AG04450 (cell line): ENCODE measurements at regions not wholly inside any gene's neighbourhood (a gene's known extent, or its start where the extent isn't known, plus 50 kb on each side); places are given as distances from the start of the nearest gene placed in this dataset.
A peak's percentile ranks its signal among the peaks of the same experiment; 100 is the strongest.
"Not testable (repeated sequence)": the region's sequence is repeated elsewhere in the genome, so short reads cannot be mapped to it uniquely, and the experiment has no call there.

Source experiments
- CTCF ChIA-PET: fragments of 300-600, 350-600 bp; formaldehyde crosslinking; extraction: SDS; loops from one replicate; lab custom pipeline; 2022; ENCODE audit warnings: antibody characterized with exemption, inconsistent platforms; lab: Charles Lee
- POLR2A ChIA-PET: fragments of 350-600 bp; formaldehyde crosslinking; extraction: SDS; loops from one replicate; lab custom pipeline; 2021; ENCODE audit warnings: antibody characterized with exemption, inconsistent platforms; lab: Yijun Ruan, JAX
- DNase-seq: peaks from one replicate; pipeline ENCODE4 v3.0.0-alpha.2; 2011; ENCODE audit warnings: low read depth, low spot score
- H3K27ac ChIP-seq: one replicate; pipeline ENCODE4 v1.5.1; 2012; ENCODE audit warnings: low read depth, low read length, control low read depth
- H3K27me3 ChIP-seq: one replicate; pipeline ENCODE4 v1.6.0; 2012; ENCODE audit warnings: low read length; ENCODE audit not compliant: control insufficient read depth, insufficient read depth
- H3K4me3 ChIP-seq: 2 replicates; pipeline ENCODE4 v1.5.1; 2011; ENCODE audit warnings: mild to moderate bottlenecking, low read depth, low read length, control low read depth
- H3K9me3 ChIP-seq: 2 replicates; pipeline ENCODE4 v1.5.1; 2012; ENCODE audit warnings: low read length; ENCODE audit not compliant: control insufficient read depth, insufficient read depth
- CTCF ChIP-seq: IDR thresholded peaks from 2 replicates; pipeline ENCODE4 v1.5.1; 2011; ENCODE audit warnings: low read depth, low read length, control low read depth, inconsistent platforms

- POLR2A ChIA-PET, DNase-seq, H3K27ac ChIP-seq, H3K4me3 ChIP-seq, H3K27me3 ChIP-seq, H3K9me3 ChIP-seq: not testable (repeated sequence)
- CTCF ChIA-PET = interaction anchor here (0.6 to 2.8 kb wide), 4 partner anchors 134 to 733 kb away, joined by 3 to 12 read pairs (median 7); no protein-coding TSS in a partner anchor
Observed at GRCh38 chr3:75427906-75428305, 236.2 kb upstream of the FRG2C start.

DNA sequence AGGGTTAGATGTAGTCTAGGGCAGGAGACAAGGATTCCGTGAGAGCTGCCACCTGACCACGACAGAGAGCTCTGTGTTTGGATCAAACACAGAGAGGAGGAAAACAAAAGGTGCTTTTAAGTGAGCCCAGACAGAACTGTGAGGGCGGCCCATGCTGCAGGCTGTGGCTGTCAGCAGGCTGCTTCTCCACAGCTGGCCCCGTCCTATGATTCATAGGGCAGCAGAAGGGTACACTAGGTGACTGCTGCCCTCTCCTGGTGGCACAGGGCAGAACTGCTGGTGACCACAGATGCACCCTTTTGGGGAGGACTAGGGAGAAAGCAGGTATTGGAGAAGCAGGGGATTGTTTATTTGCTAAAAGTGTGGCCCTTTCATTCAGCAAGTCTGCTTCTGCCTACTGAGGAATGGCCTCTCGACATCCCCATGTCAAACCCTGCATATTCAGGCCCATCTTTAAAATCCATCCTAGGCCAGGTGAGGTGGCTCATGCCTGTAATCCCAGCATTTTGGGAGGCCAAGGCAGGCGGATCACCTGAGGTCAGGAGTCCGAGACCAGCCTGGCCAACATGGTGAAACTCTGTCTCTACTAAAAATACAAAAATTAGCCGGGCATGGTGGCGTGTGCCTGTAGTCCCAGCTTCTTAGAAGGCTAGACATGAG lies 234.4 kb upstream of the FRG2C start:
- H3K27ac ChIP-seq, H3K9me3 ChIP-seq, H3K4me3 ChIP-seq, H3K27me3 ChIP-seq, POLR2A ChIA-PET, DNase-seq: not testable (repeated sequence)
- TF ChIP-seq CTCF = peak; percentile 73
- CTCF ChIA-PET = interaction anchor here (1.1 to 2.8 kb wide), 4 partner anchors 133 to 237 kb away, joined by 4 to 18 read pairs (median 12); no protein-coding TSS in a partner anchor

DNA sequence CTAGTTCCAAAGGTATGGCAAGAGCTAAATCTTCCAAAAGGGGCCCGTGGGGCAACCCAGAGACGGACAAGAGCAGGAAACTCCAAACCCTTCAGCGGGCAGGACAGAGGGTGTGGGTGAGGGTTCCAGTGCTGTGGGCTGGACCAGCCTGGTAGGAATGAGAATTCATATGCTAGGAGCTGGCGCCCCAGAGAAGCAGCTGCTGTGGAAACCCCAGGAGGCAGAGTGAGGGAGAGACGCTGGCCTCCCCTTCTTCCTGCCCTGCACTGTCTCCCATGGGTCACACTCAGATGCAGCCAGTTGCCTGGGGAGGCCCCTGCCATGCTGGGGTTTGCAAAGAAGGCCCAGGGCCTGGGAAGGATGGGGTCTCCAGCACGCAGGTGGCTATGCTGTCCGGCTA lies 233.7 kb upstream of the FRG2C start:
- DNase-seq, H3K27me3 ChIP-seq, H3K27ac ChIP-seq, H3K4me3 ChIP-seq, H3K9me3 ChIP-seq, POLR2A ChIA-PET: not testable (repeated sequence)
- CTCF ChIA-PET = interaction anchor here (2.2 to 2.8 kb wide), 3 partner anchors 137 to 238 kb away, joined by 11 to 18 read pairs (median 12); no protein-coding TSS in a partner anchor

DNA sequence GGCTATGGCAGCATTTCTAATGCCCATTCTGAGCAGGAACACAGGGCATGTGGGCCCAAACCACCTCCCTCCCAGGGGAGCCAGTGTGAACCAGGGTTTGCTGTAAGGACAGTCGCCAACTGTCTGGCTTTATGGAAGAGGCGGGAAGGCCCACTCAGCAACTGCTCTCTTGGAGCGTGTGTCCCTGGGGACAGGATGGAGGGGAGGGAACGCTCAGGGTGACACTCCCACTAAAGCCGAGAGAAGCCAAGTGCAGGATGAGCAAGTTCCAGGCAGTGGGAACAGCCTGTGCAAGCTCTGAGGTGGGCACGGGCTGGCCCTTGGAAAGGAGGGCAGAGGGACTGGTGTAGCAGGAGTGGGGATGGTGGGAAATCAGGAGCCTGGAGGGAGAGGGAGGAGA lies 233.0 kb upstream of the FRG2C start:
- POLR2A ChIA-PET, H3K27ac ChIP-seq, H3K27me3 ChIP-seq, H3K4me3 ChIP-seq, H3K9me3 ChIP-seq, DNase-seq: not testable (repeated sequence)
- CTCF ChIA-PET = interaction anchor here (1.0 to 2.2 kb wide), 3 partner anchors 137 to 239 kb away, joined by 4 to 18 read pairs (median 6); no protein-coding TSS in a partner anchor

DNA sequence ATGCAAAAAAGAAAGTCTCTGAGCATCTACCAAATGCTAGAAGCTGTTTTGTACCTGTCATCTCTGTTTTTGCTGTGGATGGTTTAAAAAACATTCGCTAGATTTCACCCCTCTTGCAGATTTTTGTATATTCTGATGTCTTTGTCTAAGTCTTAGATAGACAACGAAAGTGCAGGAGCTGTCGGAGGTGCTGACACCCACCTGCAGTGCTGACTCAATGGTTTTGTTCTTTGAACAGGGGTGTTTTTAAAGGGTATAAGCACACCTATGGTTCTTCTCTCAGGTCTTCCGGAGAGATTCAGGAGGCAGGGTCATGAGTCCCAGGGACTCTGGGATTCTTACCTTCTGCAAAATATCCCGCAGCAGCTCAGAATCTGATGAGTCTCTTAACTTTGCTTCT lies 231.7 kb upstream of the FRG2C start:
- H3K9me3 ChIP-seq, DNase-seq, H3K27me3 ChIP-seq, H3K4me3 ChIP-seq, H3K27ac ChIP-seq: not testable (repeated sequence)
- ChIA-PET POLR2A (interaction anchor here (1.2 kb wide), 1 partner anchor 99 kb away, joined by 3 read pairs; no protein-coding TSS in a partner anchor), CTCF (interaction anchor here (0.5 to 1.3 kb wide), 2 partner anchors 241 to 520 kb away, joined by 3 to 6 read pairs; no protein-coding TSS in a partner anchor)

GRCh38 chr3:75432885-75433284 lies 231.2 kb upstream of the FRG2C start:
- CTCF ChIA-PET = interaction anchor here (0.7 kb wide), 1 partner anchor 9 kb away, joined by 3 read pairs; no protein-coding TSS in a partner anchor
- DNase-seq, H3K4me3 ChIP-seq, H3K9me3 ChIP-seq, H3K27me3 ChIP-seq: not testable (repeated sequence)
- POLR2A ChIA-PET = interaction anchor here (1.2 kb wide), 1 partner anchor 100 kb away, joined by 3 read pairs; no protein-coding TSS in a partner anchor
- H3K27ac ChIP-seq = peak overlapping the region; percentile 68

DNA sequence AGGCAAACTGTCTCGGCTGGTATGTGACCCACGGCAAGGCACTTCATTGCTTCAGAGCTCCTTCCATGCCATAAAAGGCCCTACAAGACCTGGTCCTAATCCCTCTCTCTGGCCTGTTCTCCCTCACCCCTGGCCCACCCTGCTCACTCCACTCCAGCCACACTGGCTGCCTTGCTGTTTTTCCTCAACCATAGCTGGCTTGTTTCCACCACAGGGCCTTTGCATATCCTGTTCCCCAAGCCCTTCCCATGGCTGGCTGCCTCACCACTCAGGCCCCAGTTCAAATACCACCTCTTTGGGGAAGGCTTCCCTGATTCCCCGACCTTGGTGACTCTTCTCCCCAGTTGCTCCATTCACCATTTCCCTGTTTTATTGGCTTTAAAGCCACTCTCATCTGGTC lies 230.8 kb upstream of the FRG2C start:
- POLR2A ChIA-PET = interaction anchor here (1.2 kb wide), 1 partner anchor 100 kb away, joined by 3 read pairs; no protein-coding TSS in a partner anchor
- H3K27me3 ChIP-seq, H3K4me3 ChIP-seq, DNase-seq, H3K9me3 ChIP-seq: not testable (repeated sequence)
- H3K27ac ChIP-seq = peak overlapping the region; percentile 68
- CTCF ChIA-PET = interaction anchor here (0.7 kb wide), 1 partner anchor 9 kb away, joined by 3 read pairs; no protein-coding TSS in a partner anchor

- CTCF ChIA-PET, H3K27me3 ChIP-seq, H3K9me3 ChIP-seq, DNase-seq: not testable (repeated sequence)
- peak overlapping the region; percentile 84 for H3K27ac ChIP-seq
- POLR2A ChIA-PET = interaction anchor here (0.6 kb wide), 1 partner anchor 1941 kb away, joined by 3 read pairs; no protein-coding TSS in a partner anchor
- peak overlapping the region; percentile 69 for H3K4me3 ChIP-seq
Observed at GRCh38 chr3:75434276-75434912, 229.7 kb upstream of the FRG2C start.

DNA sequence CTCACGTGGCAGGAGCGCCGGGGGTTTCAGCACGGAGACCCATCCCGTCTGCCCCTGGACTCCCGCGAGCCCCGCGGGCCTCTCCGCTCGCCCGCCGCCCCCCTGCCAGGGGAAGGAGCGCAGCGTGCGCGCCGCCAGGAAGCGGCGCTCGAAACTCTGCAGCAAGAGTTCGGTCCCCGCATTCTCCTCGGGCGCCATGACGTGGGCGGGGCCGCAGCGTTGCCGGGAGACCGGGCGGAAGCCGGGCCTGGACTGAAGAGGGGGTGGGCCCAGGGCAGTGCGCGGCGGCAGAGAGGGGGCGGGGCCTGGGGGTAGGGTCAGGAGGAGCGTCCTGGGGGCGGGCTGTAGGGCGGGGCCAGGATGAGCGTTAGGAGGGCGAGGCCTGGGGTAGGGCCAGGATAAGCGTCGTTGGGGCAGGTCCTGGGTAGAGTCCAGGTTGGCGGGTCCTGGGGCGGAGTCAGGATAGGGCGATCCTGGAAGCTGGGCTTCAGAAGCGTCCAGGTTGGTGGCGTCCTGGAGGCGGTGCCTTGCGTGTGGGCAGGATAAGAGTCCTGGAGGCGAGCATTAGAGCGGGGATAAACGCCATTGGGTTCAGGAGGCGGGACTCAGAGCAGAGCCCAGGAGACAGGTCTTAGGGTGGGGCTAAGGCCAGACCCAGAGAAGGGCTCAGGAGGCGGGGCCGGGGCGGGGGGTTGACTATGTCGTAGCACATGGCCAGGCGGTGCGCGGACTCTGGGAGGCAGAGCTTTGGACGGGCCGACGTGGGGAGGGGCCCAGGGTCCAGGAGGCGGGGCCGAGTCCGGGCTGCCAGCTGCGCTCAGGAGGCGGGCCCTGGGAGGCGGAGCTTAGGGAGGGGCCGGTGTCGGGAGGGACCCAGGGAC lies 229.0 kb upstream of the FRG2C start:
- H3K9me3 ChIP-seq, H3K27me3 ChIP-seq, CTCF ChIA-PET: not testable (repeated sequence)
- DNase-seq = peak; percentile 97
- Histone ChIP-seq H3K4me3 (peak overlapping the region; percentile 69), H3K27ac (peak overlapping the region; percentile 84)
- POLR2A ChIA-PET = interaction anchor here (0.6 kb wide), 1 partner anchor 1940 kb away, joined by 3 read pairs; no protein-coding TSS in a partner anchor

DNA sequence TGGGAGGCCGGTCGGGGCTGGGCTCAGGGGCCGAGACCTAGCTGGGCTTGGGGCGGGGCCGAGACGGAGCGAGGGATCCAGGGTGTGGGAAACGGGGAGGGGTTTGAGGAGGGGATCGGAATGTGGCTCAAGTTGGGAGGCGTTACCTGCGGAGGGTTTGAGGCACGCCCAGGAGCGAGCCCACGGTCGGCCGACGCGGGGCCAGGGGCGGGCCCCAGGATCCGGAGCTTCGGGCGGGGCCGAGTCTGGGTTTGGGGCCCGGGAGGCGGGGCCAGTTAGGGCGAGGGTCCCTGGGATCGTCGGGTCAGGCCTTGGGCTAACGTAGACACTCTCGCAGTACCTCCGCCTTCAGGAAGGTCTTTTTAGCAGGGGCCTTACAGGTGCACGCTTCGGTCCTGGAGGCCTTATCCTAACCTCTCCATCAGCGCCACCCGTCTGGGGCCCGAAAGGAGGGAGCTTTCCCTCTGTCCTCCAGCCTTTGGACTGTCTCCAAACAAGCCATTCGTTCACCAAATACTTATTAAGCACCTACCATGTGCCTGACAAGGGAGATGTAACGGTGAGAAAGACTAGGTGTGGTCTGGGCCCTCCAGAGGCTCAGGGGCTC lies 228.2 kb upstream of the FRG2C start:
- CTCF ChIA-PET, H3K9me3 ChIP-seq, POLR2A ChIA-PET, H3K27me3 ChIP-seq, DNase-seq: not testable (repeated sequence)
- peak overlapping the region; percentile 39 for H3K27ac ChIP-seq
- peak overlapping the region; percentile 67 for H3K4me3 ChIP-seq
